ENCODE measurements at regions not wholly inside any gene's neighbourhood (a gene's known extent, or its start where the extent isn't known, plus 50 kb on each side); places are given as distances from the start of the nearest gene placed in this dataset.

- DNase-seq (ENCODE audit: low read depth): no peak
These were observed 808.8 kb upstream of the POU3F3 start for GRCh38 chr2:104045071-104045470.

GRCh38 chr2:104046466-104046865 lies 807.4 kb upstream of the POU3F3 start:
- no peak for DNase-seq (ENCODE audit: low read depth)

- DNase-seq (ENCODE audit: low read depth): no peak
These were observed 806.4 kb upstream of the POU3F3 start for GRCh38 chr2:104047516-104047915.

- DNase-seq (ENCODE audit: low read depth): no peak
These were observed 804.5 kb upstream of the POU3F3 start for GRCh38 chr2:104049438-104049837.

- no peak for DNase-seq (ENCODE audit: low read depth)
These were observed 803.9 kb upstream of the POU3F3 start for GRCh38 chr2:104049981-104050380.

GRCh38 chr2:104050656-104051242 lies 803.2 kb upstream of the POU3F3 start:
- no peak for DNase-seq (ENCODE audit: low read depth)

GRCh38 chr2:104051766-104052165 lies 802.1 kb upstream of the POU3F3 start:
- no peak for DNase-seq (ENCODE audit: low read depth)

- DNase-seq (ENCODE audit: low read depth): no peak
These were observed 801.6 kb upstream of the POU3F3 start for GRCh38 chr2:104052356-104052755.

GRCh38 chr2:104056451-104056850 lies 797.5 kb upstream of the POU3F3 start:
- no peak for DNase-seq (ENCODE audit: low read depth)

GRCh38 chr2:104068665-104069064 lies 785.2 kb upstream of the POU3F3 start:
- no peak for DNase-seq (ENCODE audit: low read depth)

GRCh38 chr2:104077573-104077972 lies 776.3 kb upstream of the POU3F3 start:
- no peak for DNase-seq (ENCODE audit: low read depth)

GRCh38 chr2:104078431-104079157 lies 775.3 kb upstream of the POU3F3 start:
- DNase-seq (ENCODE audit: low read depth): no peak

GRCh38 chr2:104088745-104089144 lies 765.2 kb upstream of the POU3F3 start:
- no peak for DNase-seq (ENCODE audit: low read depth)

GRCh38 chr2:104090407-104090806 lies 763.5 kb upstream of the POU3F3 start:
- no peak for DNase-seq (ENCODE audit: low read depth)

GRCh38 chr2:104091894-104092293 lies 762.0 kb upstream of the POU3F3 start:
- DNase-seq (ENCODE audit: low read depth): no peak

- DNase-seq (ENCODE audit: low read depth): no peak
These were observed 761.0 kb upstream of the POU3F3 start for GRCh38 chr2:104092886-104093285.

GRCh38 chr2:104102615-104103014 lies 751.3 kb upstream of the POU3F3 start:
- no peak for DNase-seq (ENCODE audit: low read depth)

- no peak for DNase-seq (ENCODE audit: low read depth)
These were observed 744.6 kb upstream of the POU3F3 start for GRCh38 chr2:104109356-104109755.

- DNase-seq (ENCODE audit: low read depth): no peak
These were observed 735.0 kb upstream of the POU3F3 start for GRCh38 chr2:104118889-104119288.

GRCh38 chr2:104120171-104120570 lies 733.7 kb upstream of the POU3F3 start:
- DNase-seq (ENCODE audit: low read depth): no peak

GRCh38 chr2:104125096-104125495 lies 728.8 kb upstream of the POU3F3 start:
- DNase-seq (ENCODE audit: low read depth): no peak

- DNase-seq (ENCODE audit: low read depth): no peak
These were observed 726.7 kb upstream of the POU3F3 start for GRCh38 chr2:104127049-104127770.

- DNase-seq (ENCODE audit: low read depth): no peak
These were observed 713.6 kb upstream of the POU3F3 start for GRCh38 chr2:104140361-104140760.

Data from EH (cell line).